CD4-positive, alpha-beta T cell (primary cell): ENCODE measurements at regions not wholly inside any gene's neighbourhood (a gene's known extent, or its start where the extent isn't known, plus 50 kb on each side); places are given as distances from the start of the nearest gene placed in this dataset.

Experiments used
- ATAC-seq: fragments of 200-7000 bp; cut with Tn5 transposase; one replicate; pipeline ENCODE4 v1.10.0; 2022; ENCODE audit warnings: mild to moderate bottlenecking; ENCODE audit not compliant: poor library complexity
- CTCF ChIA-PET: fragments of 350-600 bp; sonication (Branson Sonifier 250); formaldehyde crosslinking; loops from one replicate; lab custom pipeline; 2021; ENCODE audit warnings: antibody characterized with exemption, inconsistent platforms; lab: Charles Lee
- POLR2A ChIA-PET: fragments of 350-600 bp; sonication (Branson Sonifier 250); formaldehyde crosslinking; loops from one replicate; lab custom pipeline; 2021; ENCODE audit warnings: antibody characterized with exemption, inconsistent platforms; lab: Charles Lee
- DNase-seq, 14 experiments: peaks; one replicate each; pipeline ENCODE4 v3.0.0-alpha.2; 2013 to 2020; ENCODE audit warnings: mixed read lengths in 2 of 14
- H3K27ac ChIP-seq, 2 donors: one replicate each; pipeline versions ENCODE4 v1.5.1 to v1.7.0; 2013; ENCODE audit warnings: low read length in 2 of 2, low read depth in 1 of 2, mild to moderate bottlenecking in 1 of 2
- H3K27me3 ChIP-seq, 2 experiments: 1 replicate in 1 of 2; 2 replicates in 1 of 2; pipeline versions ENCODE4 v1.6.1 to v1.7.0; 2013; ENCODE audit warnings: low read length in 2 of 2, control low read depth in 1 of 2, mild to moderate bottlenecking in 1 of 2, moderate library complexity in 1 of 2; ENCODE audit not compliant: insufficient read depth in 2 of 2, control insufficient read depth in 1 of 2
- H3K36me3 ChIP-seq: one replicate; pipeline ENCODE4 v1.6.1; 2013; ENCODE audit warnings: low read length, control low read depth; ENCODE audit not compliant: insufficient read depth
- H3K4me1 ChIP-seq: one replicate; pipeline ENCODE4 v1.6.1; 2013; ENCODE audit warnings: low read length, control low read depth; ENCODE audit not compliant: insufficient read depth
- H3K4me3 ChIP-seq: one replicate; pipeline ENCODE4 v1.5.1; 2013; ENCODE audit warnings: mild to moderate bottlenecking, low read length, moderate library complexity
- H3K9me3 ChIP-seq, 2 experiments: 1 replicate in 1 of 2; 2 replicates in 1 of 2; pipeline versions ENCODE4 v1.6.1 to v1.7.0; 2013; ENCODE audit warnings: low read length in 2 of 2, mild to moderate bottlenecking in 2 of 2, control low read depth in 1 of 2, moderate library complexity in 1 of 2; ENCODE audit not compliant: control insufficient read depth in 1 of 2, insufficient read depth in 1 of 2
- H3K27ac Mint-ChIP-seq: one replicate; pipeline ENCODE4 v1.8.0; 2020; ENCODE audit warnings: mixed read lengths
- H3K27me3 Mint-ChIP-seq: one replicate; pipeline ENCODE4 v1.8.0; 2021; ENCODE audit warnings: mixed read lengths
- H3K36me3 Mint-ChIP-seq: one replicate; pipeline ENCODE4 v1.8.0; 2021; ENCODE audit warnings: low read depth, mixed read lengths
- H3K4me1 Mint-ChIP-seq: one replicate; pipeline ENCODE4 v1.8.0; 2021; ENCODE audit warnings: low read depth, mixed read lengths
- H3K4me3 Mint-ChIP-seq: one replicate; pipeline ENCODE4 v1.8.0; 2020; ENCODE audit warnings: mild to moderate bottlenecking, mixed read lengths
- H3K9me3 Mint-ChIP-seq: one replicate; pipeline ENCODE4 v1.8.0; 2020; ENCODE audit warnings: mixed read lengths
- CTCF ChIP-seq: fragments of 200-600 bp; IDR thresholded peaks from one replicate; pipeline ENCODE4 v1.8.0; 2022; ENCODE audit warnings: antibody characterized with exemption, mild to moderate bottlenecking
- intact Hi-C, 2 experiments: fragments of 100-400 bp; cut with DNase I in 1 of 2; cut with micrococcal nuclease in 1 of 2; formaldehyde crosslinking; loops; one replicate each; pipeline versions ENCODE4 v1.15.1 to v1.9.0; 2023 to 2025; cut with DNase I, micrococcal nuclease

- H3K4me1 ChIP-seq = no peaks in the 10 kb centered on the region
- intact Hi-C loops = loop anchor here in 1 of 2 experiments (10.0 kb wide), 1 partner anchor 1414 kb away; no protein-coding TSS in a partner anchor
- no peak for DNase-seq
- no peaks in the 10 kb centered on the region for H3K36me3 ChIP-seq
- Mint-ChIP-seq H3K4me1 (no peaks in the 10 kb centered on the region), H3K9me3 (no peaks in the 10 kb centered on the region), H3K36me3 (no peaks in the 10 kb centered on the region), H3K27me3 (no peaks in the 10 kb centered on the region), H3K4me3 (no peak overlapping the region), H3K27ac (no peak overlapping the region)
- POLR2A ChIA-PET = no interaction called here
- TF ChIP-seq CTCF = no peak
- H3K4me3 ChIP-seq = no peak overlapping the region
- H3K9me3 ChIP-seq = peaks cover 0 to 7% of the 10 kb centered on the region in 2 experiments
- no peak for ATAC-seq
- no peaks in the 10 kb centered on the region for H3K27me3 ChIP-seq
- H3K27ac ChIP-seq = no peak overlapping the region
- CTCF ChIA-PET = no interaction called here
These were observed 1585.9 kb downstream of the AACS start for GRCh38 chr12:126651133-126651532.

DNA sequence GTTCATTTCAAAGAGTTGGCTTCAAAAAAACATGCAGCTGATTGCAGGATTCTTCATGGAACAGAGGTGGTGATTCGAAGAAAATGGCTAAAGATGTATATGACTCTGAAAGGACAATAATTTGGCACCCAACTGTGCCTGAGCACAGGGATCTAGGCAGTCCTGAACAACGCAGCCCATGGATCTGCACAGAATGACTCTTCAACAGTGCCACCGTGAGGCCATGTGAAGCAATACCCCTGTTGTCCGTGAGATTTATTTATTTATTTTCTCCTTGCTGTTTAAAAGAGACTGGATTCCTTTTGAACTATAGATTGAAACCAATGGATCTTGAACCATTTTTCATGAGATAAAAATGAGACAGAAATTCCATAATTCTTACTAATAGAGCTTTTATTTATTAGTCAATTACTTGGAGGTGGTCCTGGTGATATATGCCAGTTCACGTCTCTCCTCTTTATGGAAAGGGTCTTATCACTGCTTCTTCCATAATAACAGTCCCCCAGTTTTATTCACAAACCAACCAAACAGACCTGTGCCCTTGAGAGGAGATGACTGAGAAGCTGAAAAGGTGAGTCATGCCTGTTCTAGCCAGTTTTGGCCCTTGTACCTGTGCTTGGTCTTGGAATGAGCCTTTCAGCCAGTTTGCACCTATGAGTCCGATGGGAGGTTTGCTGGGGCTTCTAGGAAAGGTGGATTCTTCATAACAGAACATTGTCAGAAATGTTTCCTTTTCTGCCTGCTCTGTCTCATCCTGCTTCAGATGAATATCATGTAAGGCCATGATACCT, 1598.3 kb downstream of the AACS start:
- CTCF ChIA-PET = no interaction called here
- ATAC-seq = no peak
- no peak for TF ChIP-seq CTCF

DNA sequence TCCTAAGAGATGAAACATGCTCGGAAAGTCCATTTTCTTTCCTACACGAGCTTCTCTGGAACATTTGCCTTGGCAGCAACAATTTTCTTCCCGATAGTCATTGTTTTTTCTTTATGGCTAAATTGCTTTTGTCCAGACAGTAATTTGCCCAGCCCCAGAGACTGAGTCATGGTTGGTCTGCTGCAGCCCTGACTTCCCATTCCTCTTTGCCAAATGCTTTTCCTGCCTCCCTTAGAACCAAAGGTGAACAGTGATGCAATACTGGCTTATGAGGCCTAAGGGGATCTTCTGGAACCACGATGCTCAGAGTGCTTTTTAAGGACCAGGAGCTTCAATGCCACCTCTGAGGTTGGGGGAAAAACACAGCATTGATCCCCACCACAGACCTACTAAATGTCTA, 1599.6 kb upstream of the TMEM132C start:
- Mint-ChIP-seq H3K27ac (no peak overlapping the region), H3K27me3 (no peaks in the 10 kb centered on the region)
- POLR2A ChIA-PET = no interaction called here

More for the DNA sequence above, 1598.3 kb downstream of the AACS start:
- POLR2A ChIA-PET = no interaction called here
- Histone ChIP-seq H3K27ac (no peak overlapping the region), H3K4me3 (no peak overlapping the region), H3K9me3 (peaks cover 4 to 9% of the 10 kb centered on the region in 2 experiments), H3K36me3 (no peaks in the 10 kb centered on the region), H3K27me3 (no peaks in the 10 kb centered on the region), H3K4me1 (no peaks in the 10 kb centered on the region)
- intact Hi-C loops = no loop called here
- no peak overlapping the region for H3K27ac Mint-ChIP-seq
- no peaks in the 10 kb centered on the region for H3K27me3 Mint-ChIP-seq
- H3K36me3 Mint-ChIP-seq = no peaks in the 10 kb centered on the region
- DNase-seq = no peak
- H3K4me3 Mint-ChIP-seq = no peak overlapping the region
- peaks cover 13% of the 10 kb centered on the region for H3K9me3 Mint-ChIP-seq
- no peaks in the 10 kb centered on the region for H3K4me1 Mint-ChIP-seq

More for the DNA sequence above, 1599.6 kb upstream of the TMEM132C start:
- H3K4me3 ChIP-seq = no peak overlapping the region
- H3K27ac ChIP-seq = no peak overlapping the region
- no peak for TF ChIP-seq CTCF
- no peaks in the 10 kb centered on the region for H3K4me1 Mint-ChIP-seq
- H3K9me3 ChIP-seq = peaks cover 0 to 5% of the 10 kb centered on the region in 2 experiments
- H3K4me3 Mint-ChIP-seq = no peak overlapping the region
- H3K36me3 Mint-ChIP-seq = no peaks in the 10 kb centered on the region
- no peaks in the 10 kb centered on the region for H3K36me3 ChIP-seq
- CTCF ChIA-PET = no interaction called here
- no peak for DNase-seq
- ATAC-seq = no peak
- H3K4me1 ChIP-seq = no peaks in the 10 kb centered on the region
- no peaks in the 10 kb centered on the region for H3K27me3 ChIP-seq
- peaks cover 4% of the 10 kb centered on the region for H3K9me3 Mint-ChIP-seq
- intact Hi-C loops = no loop called here
